Effector memory CD8-positive, alpha-beta T cell (primary cell): ENCODE measurements at regions not wholly inside any gene's neighbourhood (a gene's known extent, or its start where the extent isn't known, plus 50 kb on each side); places are given as distances from the start of the nearest gene placed in this dataset.

Experiments used
- ATAC-seq: fragments of 150-1000 bp; cut with Tn5 transposase; replicated peaks from 2 replicates; pipeline ENCODE4 v1.10.0; 2021; ENCODE audit warnings: mild to moderate bottlenecking, moderate library complexity
- DNase-seq, 3 experiments: peaks; one replicate each; pipeline ENCODE4 v3.0.0; 2021
- H3K27ac Mint-ChIP-seq, 2 donors: one replicate each; pipeline ENCODE4 v1.8.0; 2022; ENCODE audit warnings: mild to moderate bottlenecking in 2 of 2, mixed read lengths in 2 of 2, moderate library complexity in 2 of 2
- H3K27me3 Mint-ChIP-seq, 2 donors: one replicate each; pipeline ENCODE4 v1.8.0; 2022; ENCODE audit warnings: mixed read lengths in 2 of 2
- H3K36me3 Mint-ChIP-seq: one replicate; pipeline ENCODE4 v1.8.0; 2022; ENCODE audit warnings: mild to moderate bottlenecking, moderate library complexity, mixed read lengths; ENCODE audit not compliant: insufficient read depth
- H3K4me1 Mint-ChIP-seq, 2 donors: one replicate each; pipeline ENCODE4 v1.8.0; 2022; ENCODE audit warnings: low read depth in 2 of 2, mixed read lengths in 2 of 2
- H3K4me3 Mint-ChIP-seq, 2 donors: one replicate each; pipeline ENCODE4 v1.8.0; 2022; ENCODE audit warnings: mild to moderate bottlenecking in 2 of 2, mixed read lengths in 2 of 2, moderate library complexity in 2 of 2
- H3K9me3 Mint-ChIP-seq, 2 donors: one replicate each; pipeline ENCODE4 v1.8.0; 2022; ENCODE audit warnings: mixed read lengths in 2 of 2

GRCh38 chr5:84642324-84642723 is 257.6 kb upstream of the EDIL3 start:
- no peaks in the 10 kb centered on the region for H3K4me1 Mint-ChIP-seq
- H3K4me3 Mint-ChIP-seq: no peak overlapping the region
- peaks cover 0 to 8% of the 10 kb centered on the region in 2 donors for H3K9me3 Mint-ChIP-seq
- H3K27me3 Mint-ChIP-seq: no peaks in the 10 kb centered on the region
- DNase-seq (no peak), ATAC-seq (no peak)
- H3K36me3 Mint-ChIP-seq: no peaks in the 10 kb centered on the region
- no peak overlapping the region for H3K27ac Mint-ChIP-seq

GRCh38 chr5:84637662-84638375 is 253.1 kb upstream of the EDIL3 start:
- ATAC-seq: no peak
- Mint-ChIP-seq H3K4me3 (no peak overlapping the region), H3K36me3 (no peaks in the 10 kb centered on the region), H3K27ac (no peak overlapping the region), H3K9me3 (peaks cover 0 to 7% of the 10 kb centered on the region in 2 donors), H3K4me1 (no peaks in the 10 kb centered on the region), H3K27me3 (no peaks in the 10 kb centered on the region)
- no peak for DNase-seq

GRCh38 chr5:84635235-84636055 is 250.8 kb upstream of the EDIL3 start:
- H3K9me3 Mint-ChIP-seq: peaks cover 0 to 8% of the 10 kb centered on the region in 2 donors
- H3K27ac Mint-ChIP-seq: no peak overlapping the region
- H3K36me3 Mint-ChIP-seq: no peaks in the 10 kb centered on the region
- DNase-seq: no peak
- H3K4me3 Mint-ChIP-seq: no peak overlapping the region
- ATAC-seq: no peak
- no peaks in the 10 kb centered on the region for H3K4me1 Mint-ChIP-seq
- H3K27me3 Mint-ChIP-seq: no peaks in the 10 kb centered on the region

- H3K4me1 Mint-ChIP-seq: no peaks in the 10 kb centered on the region
- peaks cover 0 to 11% of the 10 kb centered on the region in 2 donors for H3K9me3 Mint-ChIP-seq
- ATAC-seq: no peak
- no peak overlapping the region for H3K27ac Mint-ChIP-seq
- no peak overlapping the region for H3K4me3 Mint-ChIP-seq
- DNase-seq: no peak
- no peaks in the 10 kb centered on the region for H3K27me3 Mint-ChIP-seq
- H3K36me3 Mint-ChIP-seq: no peaks in the 10 kb centered on the region
Measured at GRCh38 chr5:84634256-84634655, 249.6 kb upstream of the EDIL3 start.

- Mint-ChIP-seq H3K27ac (no peak overlapping the region), H3K4me3 (no peak overlapping the region), H3K36me3 (no peaks in the 10 kb centered on the region), H3K4me1 (no peaks in the 10 kb centered on the region), H3K27me3 (no peaks in the 10 kb centered on the region), H3K9me3 (peaks cover 0 to 11% of the 10 kb centered on the region in 2 donors)
- DNase-seq (no peak), ATAC-seq (no peak)
Measured at GRCh38 chr5:84632418-84632817, 247.7 kb upstream of the EDIL3 start.

- Mint-ChIP-seq H3K27ac (no peak overlapping the region), H3K4me3 (no peak overlapping the region), H3K36me3 (no peaks in the 10 kb centered on the region), H3K27me3 (no peaks in the 10 kb centered on the region), H3K4me1 (no peaks in the 10 kb centered on the region), H3K9me3 (peaks cover 6 to 11% of the 10 kb centered on the region in 2 donors)
- ATAC-seq (no peak), DNase-seq (no peak)
Measured at GRCh38 chr5:84628918-84629317, 244.2 kb upstream of the EDIL3 start.

GRCh38 chr5:84623019-84623418 is 238.3 kb upstream of the EDIL3 start:
- Mint-ChIP-seq H3K27ac (no peak overlapping the region), H3K36me3 (no peaks in the 10 kb centered on the region), H3K4me3 (no peak overlapping the region), H3K27me3 (no peaks in the 10 kb centered on the region), H3K4me1 (no peaks in the 10 kb centered on the region), H3K9me3 (peaks cover 9 to 14% of the 10 kb centered on the region in 2 donors)
- DNase-seq (no peak), ATAC-seq (no peak)

- no peaks in the 10 kb centered on the region for H3K4me1 Mint-ChIP-seq
- H3K9me3 Mint-ChIP-seq: peaks cover 9 to 14% of the 10 kb centered on the region in 2 donors
- no peaks in the 10 kb centered on the region for H3K27me3 Mint-ChIP-seq
- H3K4me3 Mint-ChIP-seq: no peak overlapping the region
- DNase-seq (no peak), ATAC-seq (no peak)
- no peak overlapping the region for H3K27ac Mint-ChIP-seq
- no peaks in the 10 kb centered on the region for H3K36me3 Mint-ChIP-seq
Measured at GRCh38 chr5:84622461-84622860, 237.8 kb upstream of the EDIL3 start.

GRCh38 chr5:84618262-84618661 is 233.6 kb upstream of the EDIL3 start:
- Mint-ChIP-seq H3K4me3 (no peak overlapping the region), H3K4me1 (no peaks in the 10 kb centered on the region), H3K36me3 (no peaks in the 10 kb centered on the region), H3K27ac (no peak overlapping the region), H3K27me3 (no peaks in the 10 kb centered on the region), H3K9me3 (peaks cover 8 to 9% of the 10 kb centered on the region in 2 donors)
- DNase-seq (no peak), ATAC-seq (no peak)

- H3K27ac Mint-ChIP-seq: no peak overlapping the region
- H3K4me1 Mint-ChIP-seq: no peaks in the 10 kb centered on the region
- H3K27me3 Mint-ChIP-seq: no peaks in the 10 kb centered on the region
- H3K9me3 Mint-ChIP-seq: no peaks in the 10 kb centered on the region
- H3K4me3 Mint-ChIP-seq: no peak overlapping the region
- DNase-seq (no peak), ATAC-seq (no peak)
- H3K36me3 Mint-ChIP-seq: no peaks in the 10 kb centered on the region
Measured at GRCh38 chr5:84614906-84615305, 230.2 kb upstream of the EDIL3 start.

- ATAC-seq (no peak), DNase-seq (no peak)
- Mint-ChIP-seq H3K27me3 (no peaks in the 10 kb centered on the region), H3K4me3 (no peak overlapping the region), H3K4me1 (no peaks in the 10 kb centered on the region), H3K36me3 (no peaks in the 10 kb centered on the region), H3K9me3 (peaks cover 0 to 7% of the 10 kb centered on the region in 2 donors), H3K27ac (no peak overlapping the region)
Measured at GRCh38 chr5:84606784-84607183, 222.1 kb upstream of the EDIL3 start.

GRCh38 chr5:84605241-84605640 is 220.6 kb upstream of the EDIL3 start:
- DNase-seq: no peak

GRCh38 chr5:84603568-84604185 is 219.0 kb upstream of the EDIL3 start:
- DNase-seq (no peak), ATAC-seq (no peak)
- Mint-ChIP-seq H3K9me3 (peaks cover 0 to 9% of the 10 kb centered on the region in 2 donors), H3K36me3 (no peaks in the 10 kb centered on the region), H3K27ac (no peak overlapping the region), H3K4me3 (no peak overlapping the region), H3K27me3 (no peaks in the 10 kb centered on the region), H3K4me1 (no peaks in the 10 kb centered on the region)

More at GRCh38 chr5:84605241-84605640, 220.6 kb upstream of the EDIL3 start:
- no peaks in the 10 kb centered on the region for H3K27me3 Mint-ChIP-seq
- ATAC-seq: no peak
- H3K36me3 Mint-ChIP-seq: no peaks in the 10 kb centered on the region
- peaks cover 0 to 7% of the 10 kb centered on the region in 2 donors for H3K9me3 Mint-ChIP-seq
- no peak overlapping the region for H3K27ac Mint-ChIP-seq
- H3K4me3 Mint-ChIP-seq: no peak overlapping the region
- no peaks in the 10 kb centered on the region for H3K4me1 Mint-ChIP-seq

GRCh38 chr5:84602371-84602771 is 217.7 kb upstream of the EDIL3 start:
- Mint-ChIP-seq H3K4me1 (no peaks in the 10 kb centered on the region), H3K4me3 (no peak overlapping the region), H3K27me3 (no peaks in the 10 kb centered on the region), H3K36me3 (no peaks in the 10 kb centered on the region), H3K9me3 (peaks cover 0 to 10% of the 10 kb centered on the region in 2 donors), H3K27ac (no peak overlapping the region)
- DNase-seq (no peak), ATAC-seq (no peak)
